AG09309 (cell line): ENCODE measurements at regions not wholly inside any gene's neighbourhood (a gene's known extent, or its start where the extent isn't known, plus 50 kb on each side); places are given as distances from the start of the nearest gene placed in this dataset.

ENCODE experiments used
- DNase-seq: peaks from one replicate; pipeline ENCODE4 v3.0.0-alpha.2; 2010; ENCODE audit warnings: low read depth
- H3K4me3 ChIP-seq: 2 replicates; pipeline ENCODE4 v1.5.1; 2011; ENCODE audit warnings: mild to moderate bottlenecking, low read depth, low read length, moderate library complexity; ENCODE audit not compliant: control insufficient read depth
- TF ChIP-seq, protein P1 (sequence below): IDR thresholded peaks from 2 replicates; pipeline ENCODE4 v1.5.1; 2011; ENCODE audit warnings: mild to moderate bottlenecking, low read depth, low read length, inconsistent platforms; ENCODE audit not compliant: insufficient read depth, control insufficient read depth; ENCODE audit errors: missing control alignments

DNA sequence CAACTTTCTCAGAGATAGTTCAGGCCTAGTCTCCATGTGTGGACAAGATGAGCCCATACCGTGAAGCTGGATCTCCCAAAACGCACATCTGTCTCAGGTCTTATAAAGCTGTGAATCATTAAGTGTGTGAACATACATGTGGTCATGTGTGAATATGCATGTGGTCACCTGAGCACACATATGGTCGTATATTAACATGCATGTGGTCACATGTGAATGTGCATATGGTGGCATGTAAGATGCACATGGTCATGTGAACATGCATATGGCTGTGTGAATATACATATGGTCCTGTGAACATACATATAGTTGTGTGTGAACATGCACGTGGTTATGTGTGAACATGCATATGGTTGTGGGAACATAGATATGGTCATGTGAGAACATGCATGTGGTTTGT is 172.5 kb upstream of the PZP start:
- TF ChIP-seq, protein P1, sequence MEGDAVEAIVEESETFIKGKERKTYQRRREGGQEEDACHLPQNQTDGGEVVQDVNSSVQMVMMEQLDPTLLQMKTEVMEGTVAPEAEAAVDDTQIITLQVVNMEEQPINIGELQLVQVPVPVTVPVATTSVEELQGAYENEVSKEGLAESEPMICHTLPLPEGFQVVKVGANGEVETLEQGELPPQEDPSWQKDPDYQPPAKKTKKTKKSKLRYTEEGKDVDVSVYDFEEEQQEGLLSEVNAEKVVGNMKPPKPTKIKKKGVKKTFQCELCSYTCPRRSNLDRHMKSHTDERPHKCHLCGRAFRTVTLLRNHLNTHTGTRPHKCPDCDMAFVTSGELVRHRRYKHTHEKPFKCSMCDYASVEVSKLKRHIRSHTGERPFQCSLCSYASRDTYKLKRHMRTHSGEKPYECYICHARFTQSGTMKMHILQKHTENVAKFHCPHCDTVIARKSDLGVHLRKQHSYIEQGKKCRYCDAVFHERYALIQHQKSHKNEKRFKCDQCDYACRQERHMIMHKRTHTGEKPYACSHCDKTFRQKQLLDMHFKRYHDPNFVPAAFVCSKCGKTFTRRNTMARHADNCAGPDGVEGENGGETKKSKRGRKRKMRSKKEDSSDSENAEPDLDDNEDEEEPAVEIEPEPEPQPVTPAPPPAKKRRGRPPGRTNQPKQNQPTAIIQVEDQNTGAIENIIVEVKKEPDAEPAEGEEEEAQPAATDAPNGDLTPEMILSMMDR = no peak
- DNase-seq = no peak

DNA sequence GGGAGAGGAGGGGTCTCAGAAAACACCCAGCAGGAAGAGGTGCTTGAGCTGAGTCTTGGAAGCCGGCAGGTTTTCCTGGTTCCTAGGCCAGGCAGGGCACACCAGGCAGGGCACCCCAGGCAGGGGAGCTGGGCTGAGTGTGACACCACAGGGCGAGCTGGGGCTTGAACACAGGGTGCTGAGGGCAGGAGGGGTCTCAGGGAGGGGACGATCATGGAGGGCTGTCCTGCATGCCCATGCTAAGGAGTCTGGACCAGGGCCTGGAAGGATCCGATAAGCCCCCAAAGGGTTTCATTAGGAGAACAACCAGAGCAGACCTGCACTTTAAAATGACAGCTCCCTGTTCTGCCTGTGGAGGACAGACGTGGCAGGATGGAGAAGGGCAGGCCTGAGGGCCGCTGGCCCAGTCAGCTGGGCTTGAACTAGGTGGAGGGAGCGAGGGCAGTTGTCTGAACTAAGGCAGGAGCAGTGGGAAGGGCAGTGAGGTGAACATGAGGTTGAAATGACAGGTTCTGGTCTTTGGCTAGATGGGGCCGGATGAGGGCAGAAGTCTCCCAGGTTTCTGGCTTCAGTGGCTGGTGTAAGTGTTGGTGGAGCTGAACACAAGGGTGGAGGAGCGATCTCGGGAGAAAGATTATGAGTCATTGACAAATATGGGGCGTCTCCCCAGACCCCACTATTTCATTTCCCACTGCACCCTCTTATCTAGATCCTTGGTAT is 171.0 kb upstream of the PZP start:
- H3K4me3 ChIP-seq = no peak overlapping the region
- DNase-seq = no peak
- TF ChIP-seq, protein P1 = no peak

More for the DNA sequence above, 172.5 kb upstream of the PZP start:
- H3K4me3 ChIP-seq = no peak overlapping the region

DNA sequence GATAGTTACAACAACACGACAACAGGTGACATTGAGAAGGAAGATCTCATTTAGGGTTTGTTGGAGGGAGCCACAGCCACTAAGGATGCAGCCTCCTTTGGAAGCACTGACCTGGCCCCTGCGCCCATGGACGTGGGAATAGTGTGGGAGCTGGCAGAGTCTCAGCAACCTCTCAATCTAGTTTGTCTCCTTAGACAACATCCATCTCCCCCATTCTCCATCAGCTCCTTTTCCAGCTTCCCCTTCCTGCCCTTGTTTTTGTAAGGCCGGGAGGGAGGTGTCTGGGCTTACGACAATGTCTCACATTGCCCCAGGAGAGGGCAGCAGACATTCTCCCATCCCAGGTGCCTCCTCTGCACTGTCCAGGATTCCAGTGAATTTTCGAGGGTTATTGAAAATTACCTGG is 170.2 kb upstream of the PZP start:
- H3K4me3 ChIP-seq = no peak overlapping the region
- DNase-seq = no peak
- TF ChIP-seq, protein P1 = peak; percentile 46

DNA sequence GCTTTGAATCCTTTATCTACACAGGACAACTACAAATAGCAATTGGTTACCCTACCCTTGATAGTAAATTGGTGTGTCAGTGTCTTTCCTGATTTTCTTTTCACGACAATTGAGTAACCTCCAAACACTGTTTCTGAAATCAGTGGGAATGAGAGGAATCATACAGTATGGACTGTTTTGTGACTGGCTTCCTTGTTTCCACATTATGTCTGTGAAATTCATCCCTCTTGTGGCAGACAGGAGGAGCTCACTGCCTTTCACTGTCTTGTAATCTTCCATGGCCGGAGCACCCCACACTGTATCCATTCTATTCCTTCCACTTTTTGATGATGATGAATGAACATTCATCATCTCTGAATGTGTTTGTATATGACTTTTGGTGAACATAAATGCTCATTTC is 164.0 kb upstream of the PZP start:
- no peak for DNase-seq
- TF ChIP-seq, protein P1 = peak; percentile 41
- H3K4me3 ChIP-seq = no peak overlapping the region

DNA sequence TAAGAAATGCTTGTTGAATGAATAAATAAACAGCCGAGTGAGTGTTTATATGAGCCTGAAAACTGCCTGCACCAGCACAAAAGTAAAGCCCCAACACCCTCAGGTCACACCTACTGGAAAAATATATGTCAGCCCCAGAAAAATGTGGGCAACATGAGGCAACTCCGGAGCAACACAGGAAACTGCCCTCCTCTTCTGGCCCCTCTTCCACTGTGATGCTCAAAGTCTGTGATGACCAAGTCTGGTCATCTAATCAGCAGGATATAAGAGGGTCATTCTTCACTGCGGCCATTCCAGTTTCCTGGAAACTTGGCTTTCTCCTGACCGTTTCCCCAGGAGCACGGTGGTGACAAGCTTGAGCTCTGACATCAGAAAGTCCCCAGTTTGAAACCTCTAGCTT is 159.6 kb upstream of the PZP start:
- H3K4me3 ChIP-seq = no peak overlapping the region
- TF ChIP-seq, protein P1 = no peak
- DNase-seq = no peak

DNA sequence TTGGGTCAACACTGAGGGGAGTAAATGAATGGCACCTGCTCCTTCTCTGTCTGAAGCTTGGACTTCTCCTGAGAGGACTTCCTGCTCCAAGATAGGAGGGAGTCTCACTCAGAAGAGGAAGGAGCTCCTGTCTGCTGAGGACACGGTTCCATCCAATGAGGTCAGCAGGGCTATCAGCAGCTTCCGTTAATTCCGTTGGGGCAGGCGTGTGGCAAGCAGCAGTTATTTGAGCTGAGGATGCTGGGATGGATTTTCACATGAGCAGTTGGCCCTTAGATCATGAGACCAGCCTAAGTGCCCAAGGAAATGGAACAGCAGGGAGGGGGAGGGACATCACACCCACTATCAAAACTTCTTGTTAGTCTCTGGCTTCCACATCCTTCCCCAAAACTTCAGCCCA is 159.0 kb upstream of the PZP start:
- TF ChIP-seq, protein P1 = no peak
- no peak overlapping the region for H3K4me3 ChIP-seq
- DNase-seq = no peak
